ENCODE measurements at regions not wholly inside any gene's neighbourhood (a gene's known extent, or its start where the extent isn't known, plus 50 kb on each side); places are given as distances from the start of the nearest gene placed in this dataset.
A peak's percentile ranks its signal among the peaks of the same experiment; 100 is the strongest.

GRCh38 chr5:1709171-1709803, 90.3 kb downstream of the MRPL36 start:
- Mint-ChIP-seq H3K27me3 (ENCODE audit: low read depth in 3 of 3) (peaks cover 14 to 23% (median 18%) of the 10 kb centered on the region in 3 donors), H3K4me1 (no peaks in the 10 kb centered on the region), H3K4me3 (peak overlapping the region in 1 of 2 donors; percentile 53), H3K9me3 (peaks cover 0 to 16% (median 7%) of the 10 kb centered on the region in 7 donors), H3K36me3 (no peaks in the 10 kb centered on the region), H3K27ac (no peak overlapping the region)
- H3K4me3 ChIP-seq (replicated peaks in 1 of 3; ENCODE audit: low read depth in 2 of 3, low read length in 3 of 3), result no peak overlapping the region
- H3K4me2 ChIP-seq (replicated peaks; ENCODE audit: extremely low read depth, low read length, poor library complexity, severe bottlenecking), result no peak overlapping the region
- TF ChIP-seq, protein P1, sequence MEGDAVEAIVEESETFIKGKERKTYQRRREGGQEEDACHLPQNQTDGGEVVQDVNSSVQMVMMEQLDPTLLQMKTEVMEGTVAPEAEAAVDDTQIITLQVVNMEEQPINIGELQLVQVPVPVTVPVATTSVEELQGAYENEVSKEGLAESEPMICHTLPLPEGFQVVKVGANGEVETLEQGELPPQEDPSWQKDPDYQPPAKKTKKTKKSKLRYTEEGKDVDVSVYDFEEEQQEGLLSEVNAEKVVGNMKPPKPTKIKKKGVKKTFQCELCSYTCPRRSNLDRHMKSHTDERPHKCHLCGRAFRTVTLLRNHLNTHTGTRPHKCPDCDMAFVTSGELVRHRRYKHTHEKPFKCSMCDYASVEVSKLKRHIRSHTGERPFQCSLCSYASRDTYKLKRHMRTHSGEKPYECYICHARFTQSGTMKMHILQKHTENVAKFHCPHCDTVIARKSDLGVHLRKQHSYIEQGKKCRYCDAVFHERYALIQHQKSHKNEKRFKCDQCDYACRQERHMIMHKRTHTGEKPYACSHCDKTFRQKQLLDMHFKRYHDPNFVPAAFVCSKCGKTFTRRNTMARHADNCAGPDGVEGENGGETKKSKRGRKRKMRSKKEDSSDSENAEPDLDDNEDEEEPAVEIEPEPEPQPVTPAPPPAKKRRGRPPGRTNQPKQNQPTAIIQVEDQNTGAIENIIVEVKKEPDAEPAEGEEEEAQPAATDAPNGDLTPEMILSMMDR (IDR thresholded peaks at IDR 0.05), result no peak
- 55% methylated on average over 14 of the region's 16 CpGs for WGBS (ENCODE audit: insufficient coverage)
- H3K27me3 ChIP-seq (ENCODE audit: control insufficient read depth in 2 of 2, insufficient read depth in 2 of 2, low read length in 2 of 2), result peaks cover 2 to 13% of the 10 kb centered on the region in 2 donors
- no peak overlapping the region for H3K27ac ChIP-seq (ENCODE audit: low read depth in 1 of 2, low read length in 2 of 2)
- no peaks in the 10 kb centered on the region for H3K9me3 ChIP-seq (replicated peaks in 1 of 2; ENCODE audit: control insufficient read depth in 1 of 2, insufficient read depth in 1 of 2, low read length in 2 of 2)
- no peaks in the 10 kb centered on the region for H3K4me1 ChIP-seq (ENCODE audit: control insufficient read depth in 1 of 2, insufficient read depth in 2 of 2, low read length in 2 of 2)
- DNase-seq, result no peak
- H3K79me2 ChIP-seq (ENCODE audit: insufficient read depth, low read length), result no peaks in the 10 kb centered on the region
- H4K20me1 ChIP-seq (ENCODE audit: insufficient read depth, low read length), result no peaks in the 10 kb centered on the region
- no peak overlapping the region for H2AFZ ChIP-seq (ENCODE audit: insufficient read depth, low read depth, low read length, poor library complexity, severe bottlenecking)
- H3K36me3 ChIP-seq (replicated peaks in 1 of 2; ENCODE audit: control insufficient read depth in 1 of 2, insufficient read depth in 2 of 2, low read length in 2 of 2), result no peaks in the 10 kb centered on the region
- intact Hi-C loops (cut with micrococcal nuclease), result no loop called here
- H3K9ac ChIP-seq (ENCODE audit: insufficient read depth, low read length, poor library complexity, severe bottlenecking), result no peak overlapping the region

DNA sequence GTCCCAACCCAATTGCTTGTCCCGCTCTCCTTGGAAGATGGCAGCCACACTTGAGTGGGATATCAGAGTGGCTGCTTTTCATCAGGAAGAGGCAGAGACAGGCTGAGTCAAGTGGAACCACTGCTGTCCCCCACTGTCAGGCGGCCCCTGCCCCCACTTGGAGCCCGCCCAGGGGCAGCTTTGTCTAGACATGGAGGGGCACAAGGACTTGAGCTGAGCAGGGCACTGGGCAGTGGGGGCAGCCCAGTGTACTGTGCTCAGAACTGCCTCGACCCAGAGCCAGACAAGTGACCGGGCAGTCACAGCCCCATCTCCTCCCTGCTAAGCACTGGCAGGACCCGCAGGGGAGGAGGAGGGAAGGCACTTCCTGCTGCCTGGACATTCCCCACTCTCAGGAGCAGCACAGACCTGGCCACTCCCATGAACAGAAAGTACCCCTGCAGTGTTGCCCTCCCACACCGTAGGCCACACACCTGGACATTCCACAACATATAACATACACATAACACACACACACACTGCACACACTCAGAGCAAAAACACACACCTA, 91.0 kb downstream of the MRPL36 start:
- Mint-ChIP-seq H3K27ac (no peak overlapping the region), H3K4me1 (no peaks in the 10 kb centered on the region), H3K4me3 (peak overlapping the region in 1 of 2 donors; percentile 53), H3K9me3 (peaks cover 0 to 16% (median 7%) of the 10 kb centered on the region in 7 donors), H3K27me3 (ENCODE audit: low read depth in 3 of 3) (peaks cover 14 to 23% (median 18%) of the 10 kb centered on the region in 3 donors), H3K36me3 (no peaks in the 10 kb centered on the region)
- H4K20me1 ChIP-seq (ENCODE audit: insufficient read depth, low read length), result no peaks in the 10 kb centered on the region
- DNase-seq, result no peak
- H3K79me2 ChIP-seq (ENCODE audit: insufficient read depth, low read length), result no peaks in the 10 kb centered on the region
- H3K9ac ChIP-seq (ENCODE audit: insufficient read depth, low read length, poor library complexity, severe bottlenecking), result no peak overlapping the region
- TF ChIP-seq, protein P1 (IDR thresholded peaks at IDR 0.05), result no peak
- 72% methylated on average over 3 of the region's 7 CpGs for WGBS (ENCODE audit: insufficient coverage)
- intact Hi-C loops (cut with micrococcal nuclease), result no loop called here
- peaks cover 2 to 13% of the 10 kb centered on the region in 2 donors for H3K27me3 ChIP-seq (ENCODE audit: control insufficient read depth in 2 of 2, insufficient read depth in 2 of 2, low read length in 2 of 2)
- H3K27ac ChIP-seq (ENCODE audit: low read depth in 1 of 2, low read length in 2 of 2), result no peak overlapping the region
- H3K4me1 ChIP-seq (ENCODE audit: control insufficient read depth in 1 of 2, insufficient read depth in 2 of 2, low read length in 2 of 2), result no peaks in the 10 kb centered on the region
- H3K9me3 ChIP-seq (replicated peaks in 1 of 2; ENCODE audit: control insufficient read depth in 1 of 2, insufficient read depth in 1 of 2, low read length in 2 of 2), result no peaks in the 10 kb centered on the region
- H3K4me3 ChIP-seq (replicated peaks in 1 of 3; ENCODE audit: low read depth in 2 of 3, low read length in 3 of 3), result no peak overlapping the region
- no peak overlapping the region for H3K4me2 ChIP-seq (replicated peaks; ENCODE audit: extremely low read depth, low read length, poor library complexity, severe bottlenecking)
- H3K36me3 ChIP-seq (replicated peaks in 1 of 2; ENCODE audit: control insufficient read depth in 1 of 2, insufficient read depth in 2 of 2, low read length in 2 of 2), result no peaks in the 10 kb centered on the region
- no peak overlapping the region for H2AFZ ChIP-seq (ENCODE audit: insufficient read depth, low read depth, low read length, poor library complexity, severe bottlenecking)

All from CD14-positive monocyte (primary cell).